GM12873 (cell line): ENCODE measurements at regions not wholly inside any gene's neighbourhood (a gene's known extent, or its start where the extent isn't known, plus 50 kb on each side); places are given as distances from the start of the nearest gene placed in this dataset.

Experiments
- TF ChIP-seq, protein P1 (sequence below): IDR thresholded peaks from 2 replicates; pipeline ENCODE4 v1.5.1; 2012; ENCODE audit warnings: low read depth, mild to moderate bottlenecking, moderate library complexity, low read length, control low read depth; ENCODE audit not compliant: insufficient read depth; ENCODE audit errors: missing control alignments

DNA sequence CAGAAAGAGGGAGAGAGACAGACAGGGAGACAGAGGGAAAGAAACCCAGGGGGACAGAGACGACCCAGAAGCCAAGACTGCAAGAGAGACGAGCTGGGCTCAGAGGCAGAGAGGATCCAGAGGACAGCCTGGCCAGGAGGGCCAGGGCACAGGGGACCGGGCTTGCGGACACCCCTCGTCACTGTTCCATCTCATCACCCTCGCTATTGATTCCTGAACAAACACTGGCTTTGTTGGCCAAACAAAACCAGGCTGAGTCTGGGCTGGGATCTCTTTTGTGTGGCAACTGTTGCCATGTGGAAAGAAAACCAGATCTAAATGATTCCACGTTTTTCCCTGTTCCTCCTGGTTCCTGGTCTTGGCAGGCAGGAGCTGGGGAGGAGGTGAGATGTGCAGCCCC is 339.4 kb downstream of the MN1 start:
- TF ChIP-seq, protein P1, sequence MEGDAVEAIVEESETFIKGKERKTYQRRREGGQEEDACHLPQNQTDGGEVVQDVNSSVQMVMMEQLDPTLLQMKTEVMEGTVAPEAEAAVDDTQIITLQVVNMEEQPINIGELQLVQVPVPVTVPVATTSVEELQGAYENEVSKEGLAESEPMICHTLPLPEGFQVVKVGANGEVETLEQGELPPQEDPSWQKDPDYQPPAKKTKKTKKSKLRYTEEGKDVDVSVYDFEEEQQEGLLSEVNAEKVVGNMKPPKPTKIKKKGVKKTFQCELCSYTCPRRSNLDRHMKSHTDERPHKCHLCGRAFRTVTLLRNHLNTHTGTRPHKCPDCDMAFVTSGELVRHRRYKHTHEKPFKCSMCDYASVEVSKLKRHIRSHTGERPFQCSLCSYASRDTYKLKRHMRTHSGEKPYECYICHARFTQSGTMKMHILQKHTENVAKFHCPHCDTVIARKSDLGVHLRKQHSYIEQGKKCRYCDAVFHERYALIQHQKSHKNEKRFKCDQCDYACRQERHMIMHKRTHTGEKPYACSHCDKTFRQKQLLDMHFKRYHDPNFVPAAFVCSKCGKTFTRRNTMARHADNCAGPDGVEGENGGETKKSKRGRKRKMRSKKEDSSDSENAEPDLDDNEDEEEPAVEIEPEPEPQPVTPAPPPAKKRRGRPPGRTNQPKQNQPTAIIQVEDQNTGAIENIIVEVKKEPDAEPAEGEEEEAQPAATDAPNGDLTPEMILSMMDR, result no peak

DNA sequence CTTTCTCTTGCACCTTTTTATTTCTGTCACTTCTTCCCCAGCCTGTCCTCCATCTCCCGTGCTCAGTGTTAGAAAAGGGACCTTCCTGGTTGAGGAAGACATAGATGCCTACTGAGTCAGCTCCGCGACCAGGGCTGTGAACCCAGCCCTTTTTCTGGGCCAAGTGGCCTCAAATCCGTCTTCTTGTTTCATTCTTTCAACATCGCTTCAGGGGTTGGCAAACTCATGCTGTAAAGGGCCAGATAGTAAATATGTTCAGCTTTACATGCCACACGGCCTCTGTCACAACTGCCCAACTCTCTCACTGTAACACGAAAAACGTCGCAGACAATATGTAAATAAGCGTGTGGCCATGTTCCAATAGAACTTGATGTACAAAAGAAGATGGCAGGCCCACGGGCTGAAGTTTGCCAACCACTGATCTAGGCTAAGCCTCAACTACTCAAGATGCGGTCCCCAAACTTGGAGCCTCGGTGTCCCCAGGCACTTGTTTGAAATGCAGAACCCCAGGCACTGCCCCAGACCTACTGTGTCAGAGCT is 338.4 kb downstream of the MN1 start:
- TF ChIP-seq, protein P1, result no peak

- TF ChIP-seq, protein P1, result no peak
These were observed 335.3 kb downstream of the MN1 start for GRCh38 chr22:27466229-27466628.

GRCh38 chr22:27466778-27467438 is 334.6 kb downstream of the MN1 start:
- TF ChIP-seq, protein P1, result no peak

GRCh38 chr22:27467711-27468110 is 333.8 kb downstream of the MN1 start:
- TF ChIP-seq, protein P1, result no peak

DNA sequence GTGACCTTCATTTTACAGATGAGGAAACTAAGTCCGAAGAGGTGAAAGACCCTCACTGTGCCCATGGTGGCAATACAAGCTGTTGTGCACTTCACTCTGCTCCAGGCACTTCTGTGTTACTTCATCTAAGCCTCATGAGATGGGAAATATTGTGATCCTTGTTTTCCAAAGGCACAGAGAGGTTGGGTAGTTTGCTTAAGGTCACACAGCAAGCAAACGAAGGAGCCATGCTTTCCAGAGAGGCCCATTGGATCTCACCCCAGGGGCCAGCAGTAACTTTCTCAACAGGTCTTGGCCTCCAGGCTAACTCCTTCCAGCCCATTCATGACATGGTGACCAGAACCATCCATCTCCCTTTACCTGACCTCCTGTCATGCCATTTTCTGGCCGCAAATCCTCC is 332.8 kb downstream of the MN1 start:
- TF ChIP-seq, protein P1, result no peak

- TF ChIP-seq, protein P1, result no peak
These were observed 331.3 kb downstream of the MN1 start for GRCh38 chr22:27470169-27470772.
